ENCODE measurements at regions not wholly inside any gene's neighbourhood (a gene's known extent, or its start where the extent isn't known, plus 50 kb on each side); places are given as distances from the start of the nearest gene placed in this dataset.

DNA sequence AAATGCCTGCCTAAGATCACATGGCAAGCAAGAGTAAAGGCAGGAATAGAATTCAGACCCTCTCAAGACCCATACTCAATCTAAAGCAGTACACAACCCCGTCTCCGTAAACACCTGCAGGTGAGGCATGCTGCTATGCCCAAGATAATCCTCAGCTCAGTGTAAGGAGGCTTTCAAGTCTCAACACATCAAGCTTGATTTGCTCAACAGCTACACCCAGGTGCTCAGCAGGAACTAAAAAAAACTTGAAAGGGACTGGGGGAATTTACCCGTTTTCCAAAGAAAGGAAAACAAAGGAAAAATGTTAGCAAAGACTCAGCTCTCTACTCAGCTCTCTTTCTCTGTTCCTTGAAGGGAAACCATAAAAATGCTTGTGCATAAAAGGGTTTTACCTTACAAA is 301.8 kb downstream of the C1D start:
- H3K27me3 ChIP-seq (ENCODE audit: insufficient read depth, low read length, poor library complexity): no peaks in the 10 kb centered on the region
- no peak for DNase-seq
- no peaks in the 10 kb centered on the region for H3K36me3 ChIP-seq (ENCODE audit: insufficient read depth, low read length)
- H3K4me1 ChIP-seq (ENCODE audit: insufficient read depth, low read length): no peaks in the 10 kb centered on the region
- no peak overlapping the region for H3K4me3 ChIP-seq (ENCODE audit: low read depth in 1 of 2, low read length in 2 of 2)
- H4K20me1 ChIP-seq (ENCODE audit: insufficient read depth, low read length): no peaks in the 10 kb centered on the region
- no peaks in the 10 kb centered on the region for H3K79me2 ChIP-seq (ENCODE audit: insufficient read depth, low read length)
- no peak for ATAC-seq (ENCODE audit: insufficient read depth, low read depth)
- no peak overlapping the region for H3K27ac ChIP-seq (ENCODE audit: low read length)
- H3K4me2 ChIP-seq (ENCODE audit: insufficient read depth, low read length): no peak overlapping the region
- H3K9me3 ChIP-seq (ENCODE audit: insufficient read depth, low read length, severe bottlenecking): no peaks in the 10 kb centered on the region
- no peak overlapping the region for H2AFZ ChIP-seq (ENCODE audit: low read depth, low read length)
- no peak for TF ChIP-seq EZH2 (IDR thresholded peaks at IDR 0.05; ENCODE audit: borderline replicate concordance, low read depth, low read length, severe bottlenecking)
- TF ChIP-seq, protein P1, sequence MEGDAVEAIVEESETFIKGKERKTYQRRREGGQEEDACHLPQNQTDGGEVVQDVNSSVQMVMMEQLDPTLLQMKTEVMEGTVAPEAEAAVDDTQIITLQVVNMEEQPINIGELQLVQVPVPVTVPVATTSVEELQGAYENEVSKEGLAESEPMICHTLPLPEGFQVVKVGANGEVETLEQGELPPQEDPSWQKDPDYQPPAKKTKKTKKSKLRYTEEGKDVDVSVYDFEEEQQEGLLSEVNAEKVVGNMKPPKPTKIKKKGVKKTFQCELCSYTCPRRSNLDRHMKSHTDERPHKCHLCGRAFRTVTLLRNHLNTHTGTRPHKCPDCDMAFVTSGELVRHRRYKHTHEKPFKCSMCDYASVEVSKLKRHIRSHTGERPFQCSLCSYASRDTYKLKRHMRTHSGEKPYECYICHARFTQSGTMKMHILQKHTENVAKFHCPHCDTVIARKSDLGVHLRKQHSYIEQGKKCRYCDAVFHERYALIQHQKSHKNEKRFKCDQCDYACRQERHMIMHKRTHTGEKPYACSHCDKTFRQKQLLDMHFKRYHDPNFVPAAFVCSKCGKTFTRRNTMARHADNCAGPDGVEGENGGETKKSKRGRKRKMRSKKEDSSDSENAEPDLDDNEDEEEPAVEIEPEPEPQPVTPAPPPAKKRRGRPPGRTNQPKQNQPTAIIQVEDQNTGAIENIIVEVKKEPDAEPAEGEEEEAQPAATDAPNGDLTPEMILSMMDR (IDR thresholded peaks at IDR 0.05; ENCODE audit: borderline replicate concordance, extremely low read depth, low read length, poor library complexity, severe bottlenecking): no peak
- H3K9ac ChIP-seq (ENCODE audit: low read depth, low read length): no peak overlapping the region

DNA sequence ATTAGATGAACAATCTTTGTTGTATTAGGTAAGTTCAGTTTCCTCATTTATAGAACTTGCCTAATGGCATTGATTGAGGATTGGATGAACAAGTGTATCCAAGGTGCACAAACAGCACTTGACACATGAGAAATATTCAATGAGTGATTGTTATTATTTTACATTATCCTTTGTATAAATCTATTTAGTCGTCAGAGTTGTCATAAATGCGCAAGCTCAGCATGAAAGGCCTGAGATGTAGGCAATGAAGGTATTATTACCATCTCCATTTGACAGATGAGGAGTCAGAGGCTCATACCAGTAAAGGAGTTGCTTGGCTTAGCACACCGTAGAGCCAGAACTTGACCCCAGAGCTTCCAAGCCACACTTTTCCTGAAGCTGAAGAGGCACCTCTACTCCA is 291.4 kb downstream of the C1D start:
- no peaks in the 10 kb centered on the region for H3K36me3 ChIP-seq (ENCODE audit: insufficient read depth, low read length)
- H3K27ac ChIP-seq (ENCODE audit: low read length): no peak overlapping the region
- H3K9me3 ChIP-seq (ENCODE audit: insufficient read depth, low read length, severe bottlenecking): no peaks in the 10 kb centered on the region
- DNase-seq (no peak), ATAC-seq (ENCODE audit: insufficient read depth, low read depth) (no peak)
- no peak overlapping the region for H2AFZ ChIP-seq (ENCODE audit: low read depth, low read length)
- no peak overlapping the region for H3K4me3 ChIP-seq (ENCODE audit: low read depth in 1 of 2, low read length in 2 of 2)
- no peaks in the 10 kb centered on the region for H4K20me1 ChIP-seq (ENCODE audit: insufficient read depth, low read length)
- no peaks in the 10 kb centered on the region for H3K4me1 ChIP-seq (ENCODE audit: insufficient read depth, low read length)
- peaks cover 6% of the 10 kb centered on the region for H3K27me3 ChIP-seq (ENCODE audit: insufficient read depth, low read length, poor library complexity)
- no peak overlapping the region for H3K4me2 ChIP-seq (ENCODE audit: insufficient read depth, low read length)
- no peak for TF ChIP-seq EZH2 (IDR thresholded peaks at IDR 0.05; ENCODE audit: borderline replicate concordance, low read depth, low read length, severe bottlenecking)
- TF ChIP-seq, protein P1 (IDR thresholded peaks at IDR 0.05; ENCODE audit: borderline replicate concordance, extremely low read depth, low read length, poor library complexity, severe bottlenecking): no peak
- no peaks in the 10 kb centered on the region for H3K79me2 ChIP-seq (ENCODE audit: insufficient read depth, low read length)
- no peak overlapping the region for H3K9ac ChIP-seq (ENCODE audit: low read depth, low read length)

DNA sequence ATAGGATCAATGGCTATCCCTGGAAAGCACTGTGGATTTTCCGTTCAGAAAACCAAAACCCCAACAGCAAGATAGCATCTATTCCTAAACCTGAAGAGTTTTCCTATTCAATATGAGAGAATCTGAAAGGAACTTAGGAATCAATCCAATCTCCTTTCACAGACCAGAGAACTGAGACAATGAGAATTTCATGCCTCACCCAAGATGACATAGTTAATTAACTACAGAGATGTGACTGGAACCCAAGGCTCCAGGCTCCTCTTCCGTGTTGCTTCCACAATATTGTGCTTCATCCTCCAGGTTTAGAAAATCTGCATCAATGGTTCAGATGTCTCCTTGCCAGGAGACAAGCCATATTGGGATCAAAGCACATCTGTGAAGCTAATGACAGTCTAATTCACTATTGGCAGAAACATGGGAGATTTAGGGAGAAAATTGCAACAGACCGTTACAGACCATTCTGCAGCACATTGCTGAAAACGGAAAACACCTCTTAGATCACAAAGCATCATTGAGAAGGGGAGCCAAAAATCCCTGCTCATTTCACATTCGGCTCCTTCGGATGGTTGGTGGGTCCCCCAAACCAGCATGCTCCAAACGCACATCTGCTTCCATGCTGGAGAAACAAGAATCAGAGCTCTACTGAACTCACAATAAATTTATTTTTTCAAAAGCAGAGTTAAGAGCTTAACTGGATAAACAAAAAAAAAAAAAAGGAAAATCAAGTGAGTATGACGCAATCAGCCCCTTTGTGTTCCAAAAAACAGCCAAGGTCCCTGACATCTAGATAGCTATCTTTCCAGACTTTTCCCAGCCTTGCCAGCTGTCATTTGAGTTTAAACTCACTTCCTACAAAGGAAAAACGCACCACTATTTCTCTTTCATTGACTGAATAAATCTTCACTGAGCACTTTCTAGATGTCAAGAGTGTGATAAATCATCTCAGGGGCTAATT is 290.3 kb downstream of the C1D start:
- ATAC-seq (ENCODE audit: insufficient read depth, low read depth) (no peak), DNase-seq (no peak)
- Histone ChIP-seq H3K9me3 (ENCODE audit: insufficient read depth, low read length, severe bottlenecking) (no peaks in the 10 kb centered on the region), H3K4me3 (ENCODE audit: low read depth in 1 of 2, low read length in 2 of 2) (no peak overlapping the region), H4K20me1 (ENCODE audit: insufficient read depth, low read length) (no peaks in the 10 kb centered on the region), H3K4me1 (ENCODE audit: insufficient read depth, low read length) (no peaks in the 10 kb centered on the region), H2AFZ (ENCODE audit: low read depth, low read length) (no peak overlapping the region), H3K4me2 (ENCODE audit: insufficient read depth, low read length) (no peak overlapping the region), H3K79me2 (ENCODE audit: insufficient read depth, low read length) (no peaks in the 10 kb centered on the region), H3K36me3 (ENCODE audit: insufficient read depth, low read length) (no peaks in the 10 kb centered on the region), H3K27me3 (ENCODE audit: insufficient read depth, low read length, poor library complexity) (peaks cover 6% of the 10 kb centered on the region), H3K27ac (ENCODE audit: low read length) (no peak overlapping the region), H3K9ac (ENCODE audit: low read depth, low read length) (no peak overlapping the region)
- no peak for TF ChIP-seq EZH2 (IDR thresholded peaks at IDR 0.05; ENCODE audit: borderline replicate concordance, low read depth, low read length, severe bottlenecking)
- TF ChIP-seq, protein P1 (IDR thresholded peaks at IDR 0.05; ENCODE audit: borderline replicate concordance, extremely low read depth, low read length, poor library complexity, severe bottlenecking): no peak

Data from DND-41 (cell line).